ENCODE measurements at regions not wholly inside any gene's neighbourhood (a gene's known extent, or its start where the extent isn't known, plus 50 kb on each side); places are given as distances from the start of the nearest gene placed in this dataset.

- no peak for DNase-seq
- intact Hi-C loops (cut with micrococcal nuclease), result no loop called here
- no peaks in the 10 kb centered on the region for H3K4me1 Mint-ChIP-seq (ENCODE audit: low read depth)
- no peak overlapping the region for H3K27ac Mint-ChIP-seq
- H3K36me3 Mint-ChIP-seq (ENCODE audit: low read depth), result no peaks in the 10 kb centered on the region
- H3K9me3 Mint-ChIP-seq, result no peaks in the 10 kb centered on the region
- no peak overlapping the region for H3K4me3 Mint-ChIP-seq
- no peaks in the 10 kb centered on the region for H3K27me3 Mint-ChIP-seq (ENCODE audit: low read depth)
- CTCF ChIA-PET, result no interaction called here
Measured at GRCh38 chr9:88710449-88710848, 175.5 kb downstream of the NXNL2 start.

GRCh38 chr9:88711719-88712118 lies 176.7 kb downstream of the NXNL2 start:
- H3K4me3 Mint-ChIP-seq, result no peak overlapping the region
- intact Hi-C loops (cut with micrococcal nuclease), result no loop called here
- no peaks in the 10 kb centered on the region for H3K4me1 Mint-ChIP-seq (ENCODE audit: low read depth)
- H3K9me3 Mint-ChIP-seq, result no peaks in the 10 kb centered on the region
- no peak for DNase-seq
- H3K27ac Mint-ChIP-seq, result no peak overlapping the region
- H3K27me3 Mint-ChIP-seq (ENCODE audit: low read depth), result no peaks in the 10 kb centered on the region
- CTCF ChIA-PET, result no interaction called here
- no peaks in the 10 kb centered on the region for H3K36me3 Mint-ChIP-seq (ENCODE audit: low read depth)

GRCh38 chr9:88712484-88712883 lies 177.5 kb downstream of the NXNL2 start:
- intact Hi-C loops (cut with micrococcal nuclease), result no loop called here
- H3K4me3 Mint-ChIP-seq, result no peak overlapping the region
- no peak overlapping the region for H3K27ac Mint-ChIP-seq

GRCh38 chr9:88713010-88713409 lies 178.0 kb downstream of the NXNL2 start:
- intact Hi-C loops (cut with micrococcal nuclease), result no loop called here
- H3K27me3 Mint-ChIP-seq (ENCODE audit: low read depth), result no peaks in the 10 kb centered on the region
- no peaks in the 10 kb centered on the region for H3K4me1 Mint-ChIP-seq (ENCODE audit: low read depth)
- H3K9me3 Mint-ChIP-seq, result no peaks in the 10 kb centered on the region
- no peak for DNase-seq
- CTCF ChIA-PET, result no interaction called here
- H3K36me3 Mint-ChIP-seq (ENCODE audit: low read depth), result no peaks in the 10 kb centered on the region
- H3K4me3 Mint-ChIP-seq, result no peak overlapping the region
- no peak overlapping the region for H3K27ac Mint-ChIP-seq

More at GRCh38 chr9:88712484-88712883, 177.5 kb downstream of the NXNL2 start:
- Mint-ChIP-seq H3K27me3 (ENCODE audit: low read depth) (no peaks in the 10 kb centered on the region), H3K36me3 (ENCODE audit: low read depth) (no peaks in the 10 kb centered on the region), H3K4me1 (ENCODE audit: low read depth) (no peaks in the 10 kb centered on the region), H3K9me3 (no peaks in the 10 kb centered on the region)
- CTCF ChIA-PET, result no interaction called here
- DNase-seq, result no peak

GRCh38 chr9:88716596-88717290 lies 181.8 kb downstream of the NXNL2 start:
- Mint-ChIP-seq H3K36me3 (ENCODE audit: low read depth) (no peaks in the 10 kb centered on the region), H3K27ac (no peak overlapping the region), H3K4me1 (ENCODE audit: low read depth) (no peaks in the 10 kb centered on the region), H3K27me3 (ENCODE audit: low read depth) (peaks cover 12% of the 10 kb centered on the region), H3K4me3 (no peak overlapping the region), H3K9me3 (no peaks in the 10 kb centered on the region)
- no peak for DNase-seq
- intact Hi-C loops (cut with micrococcal nuclease), result no loop called here
- CTCF ChIA-PET, result no interaction called here

- Mint-ChIP-seq H3K9me3 (no peaks in the 10 kb centered on the region), H3K36me3 (ENCODE audit: low read depth) (no peaks in the 10 kb centered on the region), H3K4me3 (no peak overlapping the region), H3K27me3 (ENCODE audit: low read depth) (peaks cover 17% of the 10 kb centered on the region), H3K4me1 (ENCODE audit: low read depth) (no peaks in the 10 kb centered on the region), H3K27ac (no peak overlapping the region)
- DNase-seq, result no peak
- CTCF ChIA-PET, result no interaction called here
- intact Hi-C loops (cut with micrococcal nuclease), result no loop called here
Measured at GRCh38 chr9:88721025-88721424, 186.0 kb downstream of the NXNL2 start.

GRCh38 chr9:88721495-88722279 lies 186.7 kb downstream of the NXNL2 start:
- H3K9me3 Mint-ChIP-seq, result no peaks in the 10 kb centered on the region
- no peak for DNase-seq
- H3K27me3 Mint-ChIP-seq (ENCODE audit: low read depth), result peaks cover 17% of the 10 kb centered on the region
- intact Hi-C loops (cut with micrococcal nuclease), result loop anchor here (2.0 kb wide), 1 partner anchor 279 kb away; no protein-coding TSS in a partner anchor
- H3K36me3 Mint-ChIP-seq (ENCODE audit: low read depth), result no peaks in the 10 kb centered on the region
- no peaks in the 10 kb centered on the region for H3K4me1 Mint-ChIP-seq (ENCODE audit: low read depth)
- no peak overlapping the region for H3K4me3 Mint-ChIP-seq
- CTCF ChIA-PET, result no interaction called here
- H3K27ac Mint-ChIP-seq, result no peak overlapping the region

- no peak for DNase-seq
- intact Hi-C loops (cut with micrococcal nuclease), result loop anchor here (2.0 kb wide), 1 partner anchor 278 kb away; no protein-coding TSS in a partner anchor
- Mint-ChIP-seq H3K27ac (no peak overlapping the region), H3K27me3 (ENCODE audit: low read depth) (peaks cover 18% of the 10 kb centered on the region), H3K4me1 (ENCODE audit: low read depth) (no peaks in the 10 kb centered on the region), H3K36me3 (ENCODE audit: low read depth) (no peaks in the 10 kb centered on the region), H3K9me3 (no peaks in the 10 kb centered on the region), H3K4me3 (no peak overlapping the region)
- CTCF ChIA-PET, result interaction anchor here (0.8 kb wide), 1 partner anchor 264 kb away, joined by 3 read pairs; no protein-coding TSS in a partner anchor
Measured at GRCh38 chr9:88722753-88723152, 187.8 kb downstream of the NXNL2 start.

- Mint-ChIP-seq H3K9me3 (no peaks in the 10 kb centered on the region), H3K4me1 (ENCODE audit: low read depth) (no peaks in the 10 kb centered on the region), H3K27me3 (ENCODE audit: low read depth) (peaks cover 21% of the 10 kb centered on the region), H3K36me3 (ENCODE audit: low read depth) (no peaks in the 10 kb centered on the region), H3K4me3 (no peak overlapping the region), H3K27ac (no peak overlapping the region)
- DNase-seq, result no peak
- intact Hi-C loops (cut with micrococcal nuclease), result loop anchor here (2.0 kb wide), 1 partner anchor 277 kb away; no protein-coding TSS in a partner anchor
- CTCF ChIA-PET, result interaction anchor here (0.8 kb wide), 1 partner anchor 263 kb away, joined by 3 read pairs; no protein-coding TSS in a partner anchor
Measured at GRCh38 chr9:88723751-88724150, 188.8 kb downstream of the NXNL2 start.

GRCh38 chr9:88724331-88724730 lies 189.4 kb downstream of the NXNL2 start:
- no peak for DNase-seq
- CTCF ChIA-PET, result no interaction called here
- Mint-ChIP-seq H3K27me3 (ENCODE audit: low read depth) (peaks cover 18% of the 10 kb centered on the region), H3K9me3 (no peaks in the 10 kb centered on the region), H3K4me1 (ENCODE audit: low read depth) (no peaks in the 10 kb centered on the region), H3K36me3 (ENCODE audit: low read depth) (no peaks in the 10 kb centered on the region), H3K27ac (no peak overlapping the region), H3K4me3 (no peak overlapping the region)
- intact Hi-C loops (cut with micrococcal nuclease), result no loop called here

- Mint-ChIP-seq H3K27ac (no peak overlapping the region), H3K4me3 (no peak overlapping the region), H3K4me1 (ENCODE audit: low read depth) (no peaks in the 10 kb centered on the region), H3K9me3 (no peaks in the 10 kb centered on the region), H3K36me3 (ENCODE audit: low read depth) (no peaks in the 10 kb centered on the region), H3K27me3 (ENCODE audit: low read depth) (peaks cover 12% of the 10 kb centered on the region)
- DNase-seq, result no peak
- intact Hi-C loops (cut with micrococcal nuclease), result no loop called here
- CTCF ChIA-PET, result no interaction called here
Measured at GRCh38 chr9:88725300-88726019, 190.5 kb downstream of the NXNL2 start.

GRCh38 chr9:88726803-88727202 lies 191.8 kb downstream of the NXNL2 start:
- Mint-ChIP-seq H3K4me1 (ENCODE audit: low read depth) (no peaks in the 10 kb centered on the region), H3K36me3 (ENCODE audit: low read depth) (no peaks in the 10 kb centered on the region), H3K9me3 (no peaks in the 10 kb centered on the region), H3K27ac (no peak overlapping the region), H3K4me3 (no peak overlapping the region), H3K27me3 (ENCODE audit: low read depth) (peaks cover 15% of the 10 kb centered on the region)
- no peak for DNase-seq
- CTCF ChIA-PET, result no interaction called here
- intact Hi-C loops (cut with micrococcal nuclease), result no loop called here
